ENCODE measurements at regions not wholly inside any gene's neighbourhood (a gene's known extent, or its start where the extent isn't known, plus 50 kb on each side); places are given as distances from the start of the nearest gene placed in this dataset.

DNA sequence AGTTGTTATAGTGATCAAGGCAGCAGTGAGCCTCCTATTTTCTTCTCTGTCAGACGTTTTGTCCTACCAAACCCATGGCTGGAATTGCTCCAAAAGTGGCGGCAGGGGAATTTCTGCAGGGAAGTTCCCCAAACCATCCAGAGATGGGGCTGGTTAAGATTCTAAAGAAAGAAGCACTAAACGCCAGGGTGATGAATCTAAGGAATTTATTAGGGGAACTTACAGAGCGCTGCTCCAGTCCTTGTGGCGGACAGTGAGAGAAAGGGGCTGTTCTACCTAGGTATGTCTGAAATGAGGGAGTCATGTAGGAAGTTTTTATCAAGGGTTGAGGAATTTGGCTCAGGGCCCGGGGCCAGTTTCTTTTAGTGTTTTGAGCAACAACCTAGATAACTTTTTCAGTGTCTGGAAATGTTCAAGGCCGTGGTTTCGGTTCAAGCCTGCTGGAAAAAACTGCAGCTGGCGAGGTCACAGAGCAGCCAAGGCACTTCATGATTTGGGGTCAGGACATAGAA, 222.4 kb upstream of the B3GALT2 start (continued):
- TF ChIP-seq, protein P1, sequence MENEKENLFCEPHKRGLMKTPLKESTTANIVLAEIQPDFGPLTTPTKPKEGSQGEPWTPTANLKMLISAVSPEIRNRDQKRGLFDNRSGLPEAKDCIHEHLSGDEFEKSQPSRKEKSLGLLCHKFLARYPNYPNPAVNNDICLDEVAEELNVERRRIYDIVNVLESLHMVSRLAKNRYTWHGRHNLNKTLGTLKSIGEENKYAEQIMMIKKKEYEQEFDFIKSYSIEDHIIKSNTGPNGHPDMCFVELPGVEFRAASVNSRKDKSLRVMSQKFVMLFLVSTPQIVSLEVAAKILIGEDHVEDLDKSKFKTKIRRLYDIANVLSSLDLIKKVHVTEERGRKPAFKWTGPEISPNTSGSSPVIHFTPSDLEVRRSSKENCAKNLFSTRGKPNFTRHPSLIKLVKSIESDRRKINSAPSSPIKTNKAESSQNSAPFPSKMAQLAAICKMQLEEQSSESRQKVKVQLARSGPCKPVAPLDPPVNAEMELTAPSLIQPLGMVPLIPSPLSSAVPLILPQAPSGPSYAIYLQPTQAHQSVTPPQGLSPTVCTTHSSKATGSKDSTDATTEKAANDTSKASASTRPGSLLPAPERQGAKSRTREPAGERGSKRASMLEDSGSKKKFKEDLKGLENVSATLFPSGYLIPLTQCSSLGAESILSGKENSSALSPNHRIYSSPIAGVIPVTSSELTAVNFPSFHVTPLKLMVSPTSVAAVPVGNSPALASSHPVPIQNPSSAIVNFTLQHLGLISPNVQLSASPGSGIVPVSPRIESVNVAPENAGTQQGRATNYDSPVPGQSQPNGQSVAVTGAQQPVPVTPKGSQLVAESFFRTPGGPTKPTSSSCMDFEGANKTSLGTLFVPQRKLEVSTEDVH (IDR thresholded peaks at IDR 0.05; ENCODE audit: low read depth, partially characterized antibody) = no peak
- no peak for TF ChIP-seq MLLT1 (IDR thresholded peaks at IDR 0.05)
- no peak for TF ChIP-seq NFIC (IDR thresholded peaks at IDR 0.05; ENCODE audit: low read depth, low read length)
- no peak for TF ChIP-seq RFX5 (IDR thresholded peaks at IDR 0.05; ENCODE audit: low read depth, low read length)

DNA sequence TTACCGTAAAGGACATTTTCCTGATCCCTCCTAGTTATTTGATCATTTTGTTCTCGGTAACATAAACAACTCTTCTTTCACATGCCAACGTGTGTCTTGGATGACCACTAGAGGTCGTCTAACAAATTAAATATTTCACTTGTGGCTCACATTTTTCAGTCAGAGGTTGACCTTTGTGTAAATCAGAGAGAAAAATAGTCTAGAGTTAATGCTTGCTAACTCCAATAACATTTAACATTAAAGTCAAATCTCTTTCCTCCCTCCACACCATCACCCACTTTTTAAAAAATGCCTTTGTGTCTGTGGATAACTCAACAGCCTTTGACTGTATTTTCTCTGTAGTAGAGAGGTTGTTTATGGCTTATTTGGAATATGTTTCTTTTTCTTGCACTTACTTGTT, 220.5 kb upstream of the B3GALT2 start:
- intact Hi-C loops (cut with micrococcal nuclease; ENCODE audit: unreplicated experiment) = loop anchor here (1.0 to 10.0 kb wide), 3 partner anchors 222 to 888 kb away; partner anchors contain the start of gene B3GALT2
- H2AFZ ChIP-seq (ENCODE audit: control insufficient read depth, low read depth, low read length) = no peak overlapping the region
- H3K4me2 ChIP-seq (ENCODE audit: control insufficient read depth, insufficient read depth) = no peak overlapping the region
- in situ Hi-C loops (cut with MboI) = no loop called here
- H4K20me1 ChIP-seq (ENCODE audit: control insufficient read depth, insufficient read depth) = no peaks in the 10 kb centered on the region
- peak; percentile 79 for ATAC-seq
- ChIA-PET POLR2A (no interaction called here), RAD21 (ENCODE audit: unreplicated experiment) (no interaction called here), CTCF (interaction anchor here (0.9 to 1.0 kb wide), 2 partner anchors 31 to 358 kb away, joined by 3 to 4 read pairs; no protein-coding TSS in a partner anchor), SMC1A (ENCODE audit: uncharacterized antibody, unreplicated experiment) (no interaction called here)
- TF ChIP-seq SMC3 (IDR thresholded peaks at IDR 0.05; ENCODE audit: borderline replicate concordance, low read length) (peak; percentile 77; the same call in 1 of the 2 replicates), CBX5 (IDR thresholded peaks at IDR 0.05; ENCODE audit: low read depth) (no peak), SKIL (IDR thresholded peaks at IDR 0.05; ENCODE audit: low read depth, poor library complexity, severe bottlenecking) (peak; percentile 12), CTCF (IDR thresholded peaks at IDR 0.05 in 2 of 3, conservative IDR thresholded peaks at IDR 0.05 in 1 of 3; ENCODE audit: control insufficient read depth in 2 of 3, extremely low read depth in 1 of 3, insufficient read depth in 1 of 3, low read depth in 3 of 3, low read length in 3 of 3) (peak; percentile 55 to 69 (median 66); a peak in 5 of 6 replicates), RAD21 (IDR thresholded peaks at IDR 0.05; ENCODE audit: insufficient read depth, low read depth, low read length) (peak; percentile 73)
- H3K9me3 ChIP-seq (replicated peaks; ENCODE audit: control insufficient read depth, insufficient read depth, low read length) = no peaks in the 10 kb centered on the region
- no TSS peak for BruUV-seq (replicated peaks)
- no peak overlapping the region for H3K4me3 ChIP-seq
- H3K9ac ChIP-seq (ENCODE audit: control insufficient read depth, insufficient read depth, low read length) = no peak overlapping the region
- no peaks in the 10 kb centered on the region for H3K4me1 ChIP-seq (ENCODE audit: control insufficient read depth, insufficient read depth, low read length)
- H3K27me3 ChIP-seq (replicated peaks in 1 of 2; ENCODE audit: control insufficient read depth in 2 of 2, insufficient read depth in 2 of 2, low read length in 1 of 2) = no peaks in the 10 kb centered on the region
- FAIRE-seq = peak; percentile 85
- WGBS (ENCODE audit: insufficient coverage, insufficient replicate concordance, low lambda C conversion rate, missing lambda C conversion rate) = 2% methylated on average over 4 of the region's 4 CpGs
- H3K27ac ChIP-seq (ENCODE audit: control insufficient read depth, insufficient read depth) = no peak overlapping the region
- H3K79me2 ChIP-seq (ENCODE audit: control insufficient read depth, insufficient read depth, low read length) = no peaks in the 10 kb centered on the region
- no peaks in the 10 kb centered on the region for H3K36me3 ChIP-seq (ENCODE audit: control insufficient read depth in 2 of 2, insufficient read depth in 2 of 2, low read length in 1 of 2)
- DNase-seq (ENCODE audit: low read depth, low spot score) = no peak
